A673 (cell line): ENCODE measurements at regions not wholly inside any gene's neighbourhood (a gene's known extent, or its start where the extent isn't known, plus 50 kb on each side); places are given as distances from the start of the nearest gene placed in this dataset.

ENCODE experiments used
- EZH2 ChIP-seq: fragments of 200-600 bp; sonication (generic); IDR thresholded peaks from 2 replicates; pipeline ENCODE4 v1.6.1; 2017; ENCODE audit warnings: borderline replicate concordance, low read depth, mild to moderate bottlenecking, mixed read lengths, antibody characterized with exemption, low read length; ENCODE audit not compliant: poor library complexity, severe bottlenecking
- TF ChIP-seq, protein P1 (sequence below): fragments of 300-800, 200-600 bp; sonication (generic); conservative IDR thresholded peaks from 2 replicates; pipeline ENCODE4 v1.5.1; 2017; ENCODE audit warnings: low read depth, mild to moderate bottlenecking, antibody characterized with exemption, low read length, moderate library complexity, mixed read lengths

DNA sequence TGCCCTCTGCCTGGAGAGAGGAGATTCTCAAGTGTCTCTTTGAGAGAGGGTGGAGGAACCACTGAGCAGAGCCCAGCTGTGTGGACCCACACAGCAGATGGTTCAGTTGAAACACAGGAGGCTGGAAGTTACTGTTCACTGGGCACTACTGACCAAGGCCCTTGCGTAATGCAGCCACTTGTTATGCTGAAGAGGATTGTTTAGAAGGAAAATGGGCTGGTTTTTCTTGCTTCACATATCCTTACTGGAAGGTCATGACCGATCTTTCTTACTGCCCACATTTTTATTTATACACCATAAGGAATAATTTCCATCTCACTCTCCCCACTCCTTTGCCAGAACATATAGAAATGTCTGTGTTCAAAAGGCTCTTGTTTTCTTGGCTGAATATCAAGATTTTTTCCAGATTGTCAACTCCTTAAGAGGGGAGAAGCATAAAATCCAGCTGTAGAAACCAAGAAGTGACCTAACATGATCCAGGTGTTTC, 375.1 kb upstream of the DDHD1 start:
- TF ChIP-seq, protein P1, sequence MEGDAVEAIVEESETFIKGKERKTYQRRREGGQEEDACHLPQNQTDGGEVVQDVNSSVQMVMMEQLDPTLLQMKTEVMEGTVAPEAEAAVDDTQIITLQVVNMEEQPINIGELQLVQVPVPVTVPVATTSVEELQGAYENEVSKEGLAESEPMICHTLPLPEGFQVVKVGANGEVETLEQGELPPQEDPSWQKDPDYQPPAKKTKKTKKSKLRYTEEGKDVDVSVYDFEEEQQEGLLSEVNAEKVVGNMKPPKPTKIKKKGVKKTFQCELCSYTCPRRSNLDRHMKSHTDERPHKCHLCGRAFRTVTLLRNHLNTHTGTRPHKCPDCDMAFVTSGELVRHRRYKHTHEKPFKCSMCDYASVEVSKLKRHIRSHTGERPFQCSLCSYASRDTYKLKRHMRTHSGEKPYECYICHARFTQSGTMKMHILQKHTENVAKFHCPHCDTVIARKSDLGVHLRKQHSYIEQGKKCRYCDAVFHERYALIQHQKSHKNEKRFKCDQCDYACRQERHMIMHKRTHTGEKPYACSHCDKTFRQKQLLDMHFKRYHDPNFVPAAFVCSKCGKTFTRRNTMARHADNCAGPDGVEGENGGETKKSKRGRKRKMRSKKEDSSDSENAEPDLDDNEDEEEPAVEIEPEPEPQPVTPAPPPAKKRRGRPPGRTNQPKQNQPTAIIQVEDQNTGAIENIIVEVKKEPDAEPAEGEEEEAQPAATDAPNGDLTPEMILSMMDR: no peak
- TF ChIP-seq EZH2: no peak
